ENCODE measurements at regions not wholly inside any gene's neighbourhood (a gene's known extent, or its start where the extent isn't known, plus 50 kb on each side); places are given as distances from the start of the nearest gene placed in this dataset.

DNA sequence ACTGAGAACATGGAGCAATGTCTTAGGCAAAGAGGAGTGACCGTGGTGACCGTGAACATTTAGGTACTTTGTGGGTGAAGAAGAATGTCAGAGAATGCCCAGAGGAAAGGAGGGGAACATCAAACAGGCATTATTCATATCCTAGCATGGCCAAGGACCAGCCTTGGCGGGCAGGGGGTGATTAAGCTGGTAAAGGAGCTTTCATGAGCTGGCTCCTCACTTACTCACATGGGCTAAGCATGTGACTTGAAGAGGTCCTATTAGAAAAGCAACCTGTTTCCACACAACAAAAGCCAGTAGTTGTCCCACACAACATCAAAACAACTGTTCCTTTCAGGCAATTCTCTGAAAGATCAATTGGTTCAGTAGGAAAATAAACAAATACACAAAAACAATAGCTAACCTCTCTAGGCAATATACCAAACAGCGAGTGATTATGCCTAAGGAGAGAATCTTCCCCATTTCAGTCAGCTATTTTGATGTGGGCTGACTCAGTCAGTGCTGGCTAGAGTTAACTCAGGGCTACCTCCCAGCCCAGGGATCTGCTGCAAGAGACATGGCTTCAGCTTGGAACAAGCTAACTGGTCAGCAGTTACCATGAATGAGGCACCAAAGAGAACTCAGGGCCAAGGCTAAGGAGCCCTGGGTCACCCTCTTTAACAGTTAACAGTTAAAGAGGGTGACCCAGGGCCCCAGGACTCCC is 283.5 kb downstream of the ARHGAP12 start:
- no peak for DNase-seq (ENCODE audit: low read depth in 2 of 2)

DNA sequence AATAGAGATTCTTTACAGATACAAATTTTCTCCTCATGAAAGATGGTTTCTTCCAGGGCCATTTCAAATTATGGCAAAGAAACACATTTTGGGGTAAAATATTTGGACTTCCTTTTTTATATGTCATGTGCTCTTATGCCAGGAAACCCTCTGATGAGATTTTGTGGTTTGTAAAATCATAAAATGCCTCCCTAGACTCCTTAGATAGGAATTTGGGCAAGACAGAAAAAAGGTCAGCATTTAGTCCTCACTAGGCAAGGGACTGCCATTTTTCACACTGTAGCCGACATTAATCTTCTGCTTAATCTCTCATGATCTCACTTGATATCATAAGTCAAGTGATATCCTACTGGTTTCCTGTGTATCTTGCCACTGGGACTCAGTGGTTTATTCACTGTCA is 286.4 kb downstream of the ARHGAP12 start:
- no peak for DNase-seq (ENCODE audit: low read depth in 2 of 2)

DNA sequence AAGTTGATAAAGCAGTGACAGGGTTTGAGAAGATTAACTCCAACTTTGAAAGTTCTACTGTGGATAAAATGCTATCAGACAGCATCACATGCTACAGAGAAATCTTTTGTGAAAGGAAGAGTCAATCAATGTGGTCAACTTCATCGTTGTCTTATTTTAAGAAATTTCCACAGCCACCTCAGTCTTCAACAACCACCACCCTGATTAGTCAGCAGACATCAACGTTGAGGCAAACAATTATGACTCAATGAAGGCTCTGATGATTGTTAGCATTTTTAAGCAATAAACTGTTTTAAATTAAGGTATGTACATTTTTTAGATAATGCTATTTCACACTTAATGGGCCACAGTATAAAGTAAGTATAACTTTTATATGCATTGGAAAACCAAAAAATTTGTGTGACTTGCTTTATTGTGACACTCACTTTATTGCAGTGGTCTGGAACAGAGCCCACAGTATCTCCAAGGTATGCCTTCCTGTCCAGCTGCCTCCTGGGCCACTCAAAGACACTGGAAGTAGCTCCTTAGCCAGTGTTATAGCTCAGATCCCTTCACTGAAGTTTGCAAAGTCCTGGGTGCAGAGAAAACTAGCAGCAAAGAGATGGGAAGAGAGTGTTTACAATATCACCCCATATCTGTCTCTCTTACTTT is 293.1 kb downstream of the ARHGAP12 start:
- no peak for DNase-seq (ENCODE audit: low read depth in 2 of 2)

GRCh38 chr10:31635009-31635408 is 293.6 kb downstream of the ARHGAP12 start:
- DNase-seq (ENCODE audit: low read depth in 2 of 2) = no peak

- DNase-seq (ENCODE audit: low read depth in 2 of 2) = no peak
Measured at GRCh38 chr10:31630861-31631567, 297.6 kb downstream of the ARHGAP12 start.

GRCh38 chr10:31625566-31625965 is 303.1 kb downstream of the ARHGAP12 start:
- DNase-seq (ENCODE audit: low read depth in 2 of 2) = no peak

GRCh38 chr10:31624611-31625010 is 304.0 kb downstream of the ARHGAP12 start:
- no peak for DNase-seq (ENCODE audit: low read depth in 2 of 2)

- no peak for DNase-seq (ENCODE audit: low read depth in 2 of 2)
Measured at GRCh38 chr10:31623947-31624346, 304.7 kb downstream of the ARHGAP12 start.

DNA sequence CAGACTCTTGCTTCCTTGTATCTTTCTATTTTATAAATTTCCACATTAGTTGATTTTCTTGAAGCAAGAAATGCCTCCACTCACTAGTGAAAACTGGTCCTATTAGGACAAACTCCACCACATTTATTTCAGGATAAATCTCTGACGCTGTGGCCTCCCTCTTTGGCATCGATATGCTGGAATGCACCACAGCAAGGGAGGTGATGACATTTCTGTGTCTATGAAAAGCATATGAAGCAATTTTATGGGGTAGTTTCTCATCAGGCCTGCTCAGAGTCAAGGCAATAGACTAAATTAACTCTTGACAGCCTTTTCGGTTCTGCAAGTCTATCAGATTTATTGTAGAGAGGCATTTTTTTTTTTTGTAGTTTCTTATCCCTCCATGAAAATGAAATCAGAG is 304.4 kb downstream of the ZEB1 start:
- no peak for DNase-seq (ENCODE audit: low read depth in 2 of 2)

DNA sequence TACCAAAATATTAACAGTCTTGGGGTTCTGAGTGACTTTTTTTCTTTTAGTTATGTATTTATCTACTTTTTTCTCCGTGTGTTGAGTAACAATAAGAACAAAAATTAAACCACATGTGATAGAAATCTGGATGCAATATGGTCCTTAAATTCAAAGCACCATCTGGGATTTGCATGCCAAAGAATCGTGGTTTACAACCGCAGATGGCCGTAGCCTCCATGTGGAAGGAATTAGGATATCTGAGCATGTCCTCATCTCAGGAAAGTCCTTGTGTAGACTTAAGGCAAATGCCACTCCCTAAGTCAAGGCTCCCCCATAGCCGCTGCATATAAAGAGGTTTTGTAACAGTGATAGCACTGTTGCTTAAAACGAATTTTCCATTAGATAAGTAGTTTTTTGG is 304.0 kb downstream of the ZEB1 start:
- DNase-seq (ENCODE audit: low read depth in 2 of 2) = no peak

DNA sequence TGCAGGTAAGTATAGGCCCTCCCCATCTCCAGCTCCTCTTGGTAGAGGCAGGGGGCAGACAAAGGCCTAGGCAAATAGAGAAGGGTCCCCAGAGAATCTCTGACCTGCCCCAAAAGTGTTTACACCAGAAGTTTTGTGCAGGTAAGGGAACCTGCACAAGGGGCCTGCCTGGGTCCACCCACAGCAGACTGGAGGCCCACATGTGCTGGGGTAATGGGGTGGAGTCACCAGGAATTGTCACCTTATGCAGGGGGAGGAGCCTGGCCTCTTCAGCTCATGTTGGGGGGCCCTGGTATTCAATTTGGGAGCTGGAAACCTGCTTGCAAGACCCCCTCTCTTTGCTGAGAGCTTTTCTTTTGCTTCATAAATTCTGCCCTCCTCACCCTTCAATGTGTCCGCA is 302.7 kb downstream of the ZEB1 start:
- DNase-seq (ENCODE audit: low read depth in 2 of 2) = no peak

DNA sequence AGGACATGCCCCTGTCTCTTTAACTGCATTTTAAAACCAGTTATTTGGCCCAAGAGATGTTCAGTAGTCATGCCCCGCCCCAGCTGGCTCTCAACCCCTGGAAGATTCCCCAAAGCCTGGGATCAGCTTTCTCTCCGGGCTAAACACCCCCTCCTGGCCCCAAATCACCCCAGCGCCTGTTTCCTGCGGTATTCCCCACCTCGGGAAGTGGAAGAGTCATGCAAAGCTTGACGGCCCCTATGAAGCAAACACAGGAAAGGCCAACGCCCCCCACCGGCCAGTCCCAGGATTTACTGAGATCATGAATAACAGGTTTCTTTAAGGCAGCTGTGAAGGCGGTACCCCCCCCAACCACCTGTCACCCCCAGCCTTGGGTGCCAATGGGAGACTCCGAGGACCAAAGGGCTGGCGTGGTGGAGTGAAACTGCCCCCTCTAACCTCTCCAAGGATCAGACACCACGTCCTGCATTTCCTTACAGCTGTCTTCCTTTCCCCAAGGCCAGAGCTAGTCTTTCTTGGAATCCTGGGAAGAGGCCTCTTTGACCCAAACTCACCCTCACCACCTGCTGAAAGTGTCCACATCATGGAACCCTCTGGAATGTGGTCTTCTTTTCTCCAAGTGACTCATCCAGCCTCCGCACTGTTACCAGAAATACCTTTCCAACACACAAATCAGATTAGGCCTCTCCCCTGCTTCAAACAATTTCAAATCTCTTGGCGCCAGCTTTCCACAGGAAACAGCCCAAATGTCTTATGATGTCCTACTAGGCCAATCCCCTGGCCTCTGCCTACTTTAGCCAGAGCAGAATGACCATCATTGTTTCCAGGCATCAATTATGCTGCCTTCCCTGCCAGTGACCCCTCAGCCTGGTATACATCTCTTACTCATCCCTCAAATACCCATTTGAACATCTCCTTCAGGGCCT is 301.5 kb downstream of the ZEB1 start:
- DNase-seq (ENCODE audit: low read depth in 2 of 2) = no peak

DNA sequence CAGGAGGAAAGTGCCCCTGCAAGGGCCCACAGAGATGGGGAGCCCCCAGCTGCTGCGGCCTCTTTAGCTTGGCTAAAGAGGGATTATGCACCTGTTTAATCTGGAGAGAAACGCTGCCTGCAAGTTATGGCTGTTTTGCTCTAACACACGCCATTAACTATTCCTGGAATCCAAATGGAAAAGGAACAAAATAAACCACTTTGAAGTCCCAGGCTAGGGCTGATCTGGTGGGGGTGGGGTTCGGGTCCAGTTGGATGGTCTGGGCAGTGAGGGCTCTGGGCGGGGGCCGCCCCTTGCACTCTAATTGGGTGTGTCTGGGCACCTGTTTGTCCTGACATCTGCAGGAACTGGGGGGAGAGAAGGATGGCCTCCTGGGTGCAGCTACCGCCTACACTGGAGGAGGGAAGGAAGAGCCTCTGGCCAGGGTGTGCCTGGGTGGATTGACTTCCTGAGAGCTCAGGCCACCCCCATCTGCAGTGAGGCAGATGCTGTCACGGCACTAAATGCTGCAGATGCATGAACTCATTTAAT is 300.6 kb downstream of the ZEB1 start:
- DNase-seq (ENCODE audit: low read depth in 2 of 2) = no peak

DNA sequence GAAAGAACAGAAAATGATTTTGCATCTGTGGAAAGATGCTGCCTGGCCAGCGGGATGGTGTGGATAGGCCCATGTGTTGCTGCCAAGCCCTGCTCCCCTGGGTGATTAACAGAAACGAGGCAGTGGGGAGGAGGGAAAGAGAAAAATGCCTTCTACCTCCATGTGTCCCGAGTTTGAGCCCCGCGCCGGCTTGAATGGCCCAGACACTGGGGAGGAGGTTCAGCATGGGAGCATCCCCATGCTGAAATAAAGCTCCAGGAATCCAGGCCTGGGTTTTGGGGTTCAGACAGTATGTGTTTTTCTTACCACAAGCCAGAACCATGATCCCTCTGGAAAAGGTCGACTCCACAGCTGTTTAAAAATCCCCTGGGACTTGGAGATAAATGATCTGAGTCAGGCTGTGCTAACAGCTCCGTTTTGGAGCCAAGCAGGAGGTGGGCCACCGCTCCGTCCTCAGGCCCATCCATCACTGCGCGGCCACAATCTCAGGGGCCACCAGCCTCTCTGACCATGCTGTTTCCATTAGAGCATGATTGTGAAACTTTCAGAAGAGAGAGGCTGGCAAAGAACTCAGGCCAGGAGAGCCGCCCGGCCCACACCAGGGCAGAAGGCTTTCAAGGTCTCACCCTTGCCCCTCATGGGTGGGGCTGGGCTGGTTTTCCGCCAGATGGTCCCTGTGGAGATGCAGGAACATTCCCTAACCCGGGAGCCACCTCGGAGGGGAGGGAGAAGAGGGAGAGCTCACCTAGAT is 299.7 kb downstream of the ZEB1 start:
- DNase-seq (ENCODE audit: low read depth in 2 of 2) = no peak

DNA sequence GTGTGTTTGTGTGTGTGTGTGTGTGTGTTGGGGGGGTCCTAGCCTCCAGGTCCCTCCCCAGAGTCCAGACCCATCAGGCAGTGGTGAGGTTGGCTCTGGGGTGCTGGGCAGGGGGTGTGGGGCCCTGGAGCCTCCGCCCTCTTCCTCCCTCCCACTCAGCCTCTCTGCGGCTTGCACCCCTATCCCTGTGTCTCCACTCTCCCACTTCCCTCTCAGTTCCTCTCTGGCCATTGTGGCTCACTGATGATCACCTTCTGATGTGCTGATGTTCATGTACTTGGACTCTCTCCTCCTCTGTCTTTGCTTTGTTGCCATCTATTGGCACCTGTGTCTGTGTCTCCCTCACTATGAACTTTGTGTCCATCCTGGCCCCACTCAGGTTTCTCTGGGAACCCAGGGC is 298.7 kb downstream of the ZEB1 start:
- no peak for DNase-seq (ENCODE audit: low read depth in 2 of 2)

DNA sequence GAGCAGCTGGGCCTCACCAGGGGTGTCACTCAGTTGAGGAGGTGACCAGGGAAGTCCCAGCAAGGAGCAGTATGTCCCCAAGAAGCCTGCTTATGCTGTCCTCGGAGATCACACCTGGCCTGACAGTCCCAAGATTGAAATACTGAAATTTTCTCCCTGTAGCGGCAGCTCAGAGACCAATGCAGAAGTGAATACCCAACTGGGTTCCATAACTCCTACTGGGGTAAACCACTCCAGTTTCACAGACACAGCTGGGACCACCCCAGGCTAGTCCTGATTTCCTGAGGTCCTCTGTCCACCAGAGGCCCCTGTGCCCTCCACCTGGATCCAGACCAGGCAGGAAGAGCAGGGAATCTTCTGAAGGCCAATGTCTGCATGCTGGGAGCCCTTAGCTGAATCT is 298.1 kb downstream of the ZEB1 start:
- no peak for DNase-seq (ENCODE audit: low read depth in 2 of 2)

DNA sequence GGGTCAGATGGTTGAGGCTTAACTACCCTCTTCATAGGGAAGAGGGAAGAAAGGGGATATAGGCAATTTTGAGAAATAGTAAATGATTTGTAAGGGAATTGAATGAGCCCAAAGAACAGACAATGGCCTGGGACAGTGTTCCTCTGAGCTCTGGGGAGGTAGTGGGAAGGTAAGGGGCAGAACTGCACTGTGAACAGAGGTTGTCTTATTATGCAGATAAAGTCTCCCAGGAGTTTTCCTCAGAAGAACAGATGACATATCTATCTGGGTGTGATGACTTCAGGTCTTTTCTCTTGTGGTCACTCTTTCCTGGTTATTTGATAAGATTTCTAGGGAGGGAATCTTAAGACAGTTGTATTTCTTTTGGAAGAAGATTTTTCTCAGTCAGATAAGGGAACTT is 296.1 kb downstream of the ZEB1 start:
- no peak for DNase-seq (ENCODE audit: low read depth in 2 of 2)

DNA sequence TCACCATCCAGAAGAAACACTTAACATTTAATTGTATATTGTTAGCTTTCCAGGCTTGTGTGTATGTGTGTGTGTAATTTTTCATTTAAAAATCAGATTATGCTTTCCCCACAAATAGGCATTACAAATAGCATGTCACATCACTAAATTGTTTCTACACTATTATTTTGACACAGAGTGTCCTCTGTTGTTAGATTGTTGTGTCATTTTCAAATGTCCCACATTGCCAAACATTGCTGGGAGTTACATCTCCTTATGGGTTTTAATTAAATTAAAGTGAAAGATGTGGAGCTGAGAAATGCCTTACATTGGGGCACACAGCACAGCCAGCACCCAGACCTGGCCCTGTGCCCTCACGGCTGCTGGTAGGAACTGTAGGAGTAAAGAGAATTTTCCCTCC is 295.6 kb downstream of the ZEB1 start:
- DNase-seq (ENCODE audit: low read depth in 2 of 2) = no peak

DNA sequence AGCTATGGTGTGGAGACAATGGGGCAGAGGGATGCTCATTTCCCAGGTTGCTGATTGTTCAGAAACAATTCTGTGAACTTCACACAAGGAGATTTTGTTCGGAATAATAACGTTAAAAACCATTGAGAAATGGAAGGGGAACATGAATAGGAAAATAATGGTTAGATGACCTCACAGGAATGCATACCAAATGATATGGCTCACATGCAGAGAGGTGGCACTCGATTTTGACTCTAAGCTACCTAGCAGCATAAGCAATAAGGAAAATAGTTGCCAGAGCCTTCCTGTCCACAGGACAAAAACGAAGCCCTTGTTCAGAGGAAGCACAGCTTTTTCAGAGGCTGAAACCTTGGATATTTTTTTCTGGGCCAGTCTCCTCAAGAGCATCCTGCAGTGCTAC is 293.1 kb downstream of the ZEB1 start:
- DNase-seq (ENCODE audit: low read depth in 2 of 2) = no peak

DNA sequence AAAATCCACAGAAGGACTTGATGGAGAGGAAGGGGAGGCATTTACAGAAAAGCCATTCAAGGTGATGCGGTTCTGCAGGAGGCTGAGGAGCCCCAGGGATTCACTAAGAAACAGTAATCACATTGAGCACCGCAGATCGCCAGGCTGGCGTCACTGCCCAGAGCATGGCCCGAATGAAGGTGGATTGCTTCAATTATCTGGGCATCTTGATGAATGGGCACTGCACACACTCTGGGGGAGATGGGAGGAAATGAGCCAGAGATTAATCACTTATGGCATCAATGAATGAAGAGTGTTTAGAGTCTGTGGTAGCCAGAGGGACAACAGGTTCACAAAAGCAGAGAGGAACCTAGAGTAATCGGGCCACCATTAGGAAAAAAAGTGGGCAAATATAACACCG is 292.1 kb downstream of the ZEB1 start:
- DNase-seq (ENCODE audit: low read depth in 2 of 2) = no peak

GRCh38 chr10:31607481-31607880 is 288.5 kb downstream of the ZEB1 start:
- no peak for DNase-seq (ENCODE audit: low read depth in 2 of 2)
